ENCODE measurements at regions not wholly inside any gene's neighbourhood (a gene's known extent, or its start where the extent isn't known, plus 50 kb on each side); places are given as distances from the start of the nearest gene placed in this dataset.
"Not testable (repeated sequence)": the region's sequence is repeated elsewhere in the genome, so short reads cannot be mapped to it uniquely, and the experiment has no call there.

- Histone ChIP-seq H3K4me3 (no peak overlapping the region), H3K27me3 (no peaks in the 10 kb centered on the region), H3K27ac (peak overlapping the region in 2 of 4 donors; percentile 2 to 8), H3K9me3 (no peaks in the 10 kb centered on the region), H3K4me1 (peaks cover 0 to 14% (median 0%) of the 10 kb centered on the region in 3 donors), H3K36me3 (no peaks in the 10 kb centered on the region)
- TF ChIP-seq CTCF (IDR thresholded peaks at IDR 0.05) = no peak
- no peak for TF ChIP-seq POLR2AphosphoS5 (IDR thresholded peaks at IDR 0.05)
- TF ChIP-seq EP300 (IDR thresholded peaks at IDR 0.05) = no peak
- no peak for TF ChIP-seq POLR2A (IDR thresholded peaks at IDR 0.05)
- WGBS, 2 donors (ENCODE audit: low coverage in 1 of 2) = 38 to 41% methylated on average over 3 to 8 of the region's 8 CpGs
- ATAC-seq = no peak
Measured at GRCh38 chr5:143636931-143637528, 174.9 kb upstream of the HMHB1 start.

DNA sequence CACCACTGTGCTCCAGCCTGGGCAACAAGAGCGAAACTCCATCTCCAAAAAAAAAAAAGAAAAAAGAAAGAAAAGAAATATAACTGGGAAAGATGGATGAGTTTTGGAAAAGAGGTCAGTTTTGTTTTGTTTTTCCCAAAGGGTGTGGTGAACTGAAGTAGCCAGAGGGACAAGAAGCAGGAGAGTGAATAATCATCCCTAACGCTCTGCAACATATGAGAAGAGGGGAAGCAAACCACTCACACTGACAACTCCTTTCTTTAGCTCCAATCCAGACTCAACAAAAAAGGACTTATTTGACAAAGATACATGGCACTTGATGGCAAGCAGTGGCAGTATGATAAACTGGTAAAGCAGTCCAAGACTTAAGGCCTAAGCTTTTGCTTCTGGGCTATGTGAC is 176.1 kb upstream of the HMHB1 start:
- TF ChIP-seq POLR2A (IDR thresholded peaks at IDR 0.05) (no peak), EP300 (IDR thresholded peaks at IDR 0.05) (no peak), CTCF (IDR thresholded peaks at IDR 0.05) (no peak), POLR2AphosphoS5 (IDR thresholded peaks at IDR 0.05) (no peak)
- H3K36me3 ChIP-seq = no peaks in the 10 kb centered on the region
- ATAC-seq = no peak
- peak overlapping the region in 3 of 4 donors; percentile 2 to 66 (median 41) for H3K27ac ChIP-seq
- no peaks in the 10 kb centered on the region for H3K9me3 ChIP-seq
- H3K4me1 ChIP-seq = peaks cover 0 to 14% (median 0%) of the 10 kb centered on the region in 3 donors
- 38 to 42% methylated on average over 1 to 2 of the region's 2 CpGs for WGBS, 2 donors (ENCODE audit: low coverage in 1 of 2)
- no peak overlapping the region for H3K4me3 ChIP-seq
- H3K27me3 ChIP-seq = no peaks in the 10 kb centered on the region

DNA sequence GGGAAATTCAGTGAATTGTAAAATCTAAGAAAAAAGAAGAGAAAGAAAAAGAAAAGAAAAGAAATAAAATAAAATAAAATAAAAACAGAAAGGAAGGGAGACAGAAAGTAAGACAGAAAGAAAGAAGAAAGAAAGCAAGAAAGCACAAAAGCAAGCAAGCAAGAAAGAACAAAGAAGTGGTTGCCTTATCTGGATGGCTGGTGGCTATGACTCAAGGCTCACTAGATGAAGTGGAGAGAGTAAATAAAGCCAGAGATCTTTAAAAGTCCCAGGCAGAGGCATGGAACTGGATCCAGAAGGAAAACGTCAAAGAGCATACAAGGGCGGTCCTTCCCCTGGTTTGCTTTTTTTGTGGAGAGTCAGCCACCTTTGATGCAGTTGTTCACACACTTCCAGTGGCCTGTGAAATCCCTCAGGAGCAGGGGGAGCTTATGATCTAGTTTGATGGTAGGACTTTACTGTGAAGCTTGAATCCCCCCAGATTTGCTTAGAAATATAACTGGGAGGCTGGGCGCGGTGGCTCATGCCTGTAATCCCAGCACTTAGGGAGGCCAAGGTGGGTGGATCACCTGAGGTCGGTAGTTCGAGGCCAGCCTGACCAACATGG is 176.7 kb upstream of the HMHB1 start:
- no peak for TF ChIP-seq POLR2AphosphoS5 (IDR thresholded peaks at IDR 0.05)
- no peak overlapping the region for H3K4me3 ChIP-seq
- H3K9me3 ChIP-seq = no peaks in the 10 kb centered on the region
- ATAC-seq = peak; percentile 57
- peaks cover 0 to 14% (median 0%) of the 10 kb centered on the region in 3 donors for H3K4me1 ChIP-seq
- H3K27ac ChIP-seq = peak overlapping the region in 3 of 4 donors; percentile 32 to 66 (median 41)
- WGBS, 2 donors (ENCODE audit: low coverage in 1 of 2) = 65% methylated on average over 4 of the region's 6 CpGs; no CpG with 5 or more reads in 1 of the 2 donors
- H3K27me3 ChIP-seq = no peaks in the 10 kb centered on the region
- H3K36me3 ChIP-seq = no peaks in the 10 kb centered on the region

- Histone ChIP-seq H3K9me3 (no peaks in the 10 kb centered on the region), H3K36me3 (no peaks in the 10 kb centered on the region), H3K4me3 (no peak overlapping the region), H3K27me3 (no peaks in the 10 kb centered on the region), H3K4me1 (peaks cover 0 to 14% (median 0%) of the 10 kb centered on the region in 3 donors), H3K27ac (peak overlapping the region in 1 of 4 donors; percentile 41)
- no peak for ATAC-seq
- TF ChIP-seq POLR2AphosphoS5 (IDR thresholded peaks at IDR 0.05) = no peak
- no peak for TF ChIP-seq CTCF (IDR thresholded peaks at IDR 0.05)
- no peak for TF ChIP-seq EP300 (IDR thresholded peaks at IDR 0.05)
- no peak for TF ChIP-seq POLR2A (IDR thresholded peaks at IDR 0.05)
Measured at GRCh38 chr5:143634689-143635088, 177.3 kb upstream of the HMHB1 start.

- Histone ChIP-seq H3K4me3 (no peak overlapping the region), H3K27ac (no peak overlapping the region), H3K4me1 (peaks cover 0 to 5% (median 0%) of the 10 kb centered on the region in 3 donors), H3K27me3 (no peaks in the 10 kb centered on the region), H3K36me3 (no peaks in the 10 kb centered on the region), H3K9me3 (no peaks in the 10 kb centered on the region)
- TF ChIP-seq POLR2AphosphoS5 (IDR thresholded peaks at IDR 0.05) (no peak), POLR2A (IDR thresholded peaks at IDR 0.05) (no peak), CTCF (IDR thresholded peaks at IDR 0.05) (no peak)
- 71 to 81% methylated on average over 9 of the region's 9 CpGs for WGBS, 2 donors (ENCODE audit: low coverage in 1 of 2)
- ATAC-seq = no peak
Measured at GRCh38 chr5:143629871-143630659, 181.9 kb upstream of the HMHB1 start.

GRCh38 chr5:143625048-143625447 is 186.9 kb upstream of the HMHB1 start:
- not testable (repeated sequence) for ATAC-seq

More at GRCh38 chr5:143625048-143625447, 186.9 kb upstream of the HMHB1 start:
- not testable (repeated sequence) for H3K9me3 ChIP-seq, H3K4me3 ChIP-seq, H3K36me3 ChIP-seq, H3K27ac ChIP-seq, H3K4me1 ChIP-seq, H3K27me3 ChIP-seq
- 60 to 61% methylated on average over 2 to 3 of the region's 7 CpGs for WGBS, 2 donors (ENCODE audit: low coverage in 1 of 2)

Measured in gastroesophageal sphincter (tissue), 4 donors.